NCI-H1092 treated with DMSO at 0.1 percent for 48 hours (cell line): ENCODE measurements at regions not wholly inside any gene's neighbourhood (a gene's known extent, or its start where the extent isn't known, plus 50 kb on each side); places are given as distances from the start of the nearest gene placed in this dataset.

Source experiments
- DNase-seq: peaks from one replicate; lab custom pipeline; 2025; lab: John Stamatoyannopoulos, UW

DNA sequence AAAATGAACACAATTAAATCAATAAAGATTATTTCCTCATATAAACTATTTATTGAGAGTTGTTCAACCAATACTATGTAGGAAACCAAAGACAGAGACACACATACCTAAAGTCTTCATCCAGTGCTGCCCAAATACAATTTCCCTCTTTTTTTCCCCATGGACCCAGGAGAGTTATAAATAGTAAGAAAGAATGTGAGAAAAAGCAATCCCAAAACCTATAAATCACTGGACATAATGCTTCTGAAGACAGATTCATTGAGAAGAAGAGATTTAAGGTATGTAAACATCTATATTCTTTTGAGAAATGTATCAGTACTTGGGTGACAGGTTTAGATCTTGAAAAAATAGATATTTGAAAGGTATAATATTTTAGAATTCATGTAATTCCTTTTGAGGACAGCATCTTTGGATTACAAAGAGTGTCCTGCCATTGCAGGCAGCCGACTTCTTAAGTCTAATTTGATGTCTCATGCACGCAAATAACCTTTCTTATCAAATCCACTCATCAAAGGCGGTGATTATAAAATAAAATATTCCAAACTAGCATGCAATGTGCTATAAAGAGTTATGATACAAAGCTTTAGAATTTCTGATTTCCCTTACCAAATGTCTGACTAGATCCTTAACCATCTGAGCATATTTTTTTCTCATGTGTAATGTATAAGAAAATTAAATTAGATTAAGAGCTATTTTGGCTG is 739.4 kb downstream of the LIG4 start:
- no peak for DNase-seq

GRCh38 chr13:107473253-107473652 is 742.1 kb downstream of the LIG4 start:
- DNase-seq: no peak

GRCh38 chr13:107466326-107467099 is 748.8 kb downstream of the LIG4 start:
- no peak for DNase-seq

DNA sequence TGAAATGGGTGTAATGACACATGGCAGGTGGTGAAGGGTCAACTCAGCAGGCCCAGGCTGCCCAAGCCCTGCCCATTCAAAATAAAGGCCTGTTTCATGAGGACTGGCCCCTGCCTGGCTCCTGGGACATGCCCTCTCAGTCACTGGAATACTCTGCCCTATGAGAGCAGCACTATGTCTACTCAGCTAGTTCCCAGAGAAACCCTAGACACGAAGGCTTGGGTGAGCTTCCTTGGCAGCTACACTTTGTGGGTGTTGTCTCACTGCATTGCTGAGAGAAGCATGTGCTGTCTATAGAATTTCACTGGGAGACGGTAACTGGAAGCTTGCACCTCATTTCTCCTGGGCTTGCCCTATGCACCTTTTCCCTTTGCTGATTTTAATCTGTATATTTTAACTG is 752.8 kb downstream of the LIG4 start:
- DNase-seq: no peak

DNA sequence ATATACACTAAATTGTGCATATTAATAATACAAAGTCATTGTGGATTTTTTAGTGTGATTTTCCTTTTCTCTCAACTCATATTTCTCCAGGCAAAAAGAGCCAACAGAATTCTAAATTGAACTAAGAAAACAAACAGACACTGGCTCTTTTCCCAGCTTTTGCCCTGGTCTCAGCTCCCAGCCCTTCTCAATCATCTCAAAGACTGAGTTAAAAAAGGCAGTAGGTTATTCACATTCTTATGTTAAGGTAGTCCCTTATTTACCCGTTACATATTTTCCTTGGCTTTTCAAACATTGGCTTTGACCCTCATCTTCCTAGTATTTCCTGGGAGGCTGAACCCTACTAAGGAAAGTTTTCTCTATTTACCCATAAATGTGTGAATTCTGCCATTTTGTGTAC is 753.6 kb downstream of the LIG4 start:
- peak; percentile 38 for DNase-seq

GRCh38 chr13:107459430-107459829 is 755.9 kb downstream of the LIG4 start:
- DNase-seq: no peak

GRCh38 chr13:107458269-107458668 is 757.1 kb downstream of the LIG4 start:
- no peak for DNase-seq

DNA sequence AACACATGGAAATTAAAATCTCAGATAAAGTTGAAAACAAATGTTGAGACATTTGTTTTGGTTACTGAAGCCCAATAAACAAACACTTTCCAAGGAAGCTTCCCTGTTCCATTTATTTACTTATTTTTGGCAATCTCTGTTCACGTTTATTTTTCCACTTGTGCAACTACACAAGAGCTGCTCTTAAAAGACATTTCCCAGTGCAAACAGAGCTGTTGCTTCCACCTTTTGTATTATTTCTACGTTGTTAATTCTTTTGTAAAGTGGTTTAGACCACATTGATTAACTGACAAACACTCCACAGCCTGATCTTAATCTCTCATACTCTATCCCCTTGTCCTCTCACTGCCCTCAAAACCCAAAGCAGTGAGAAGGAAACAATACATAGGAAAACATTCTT is 757.6 kb downstream of the LIG4 start:
- DNase-seq: peak; percentile 91

DNA sequence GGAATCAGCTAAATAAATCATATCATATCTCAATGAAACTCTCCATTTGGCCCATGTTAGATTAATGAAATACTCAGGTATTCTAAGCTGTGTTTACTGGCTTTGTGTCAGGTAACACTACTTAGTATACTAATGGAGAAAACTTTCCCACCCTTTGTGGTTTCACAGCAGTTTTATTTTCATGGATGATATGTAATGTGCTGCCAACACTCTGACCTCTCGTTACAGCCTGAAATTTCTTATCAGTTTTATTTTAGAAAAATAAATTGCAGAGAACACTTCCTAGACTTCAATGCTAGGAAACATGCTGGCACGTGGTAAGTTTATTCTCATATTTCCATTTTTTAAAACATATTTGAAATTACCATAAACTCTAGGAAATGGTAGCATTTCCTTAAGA is 758.9 kb downstream of the LIG4 start:
- DNase-seq: no peak

DNA sequence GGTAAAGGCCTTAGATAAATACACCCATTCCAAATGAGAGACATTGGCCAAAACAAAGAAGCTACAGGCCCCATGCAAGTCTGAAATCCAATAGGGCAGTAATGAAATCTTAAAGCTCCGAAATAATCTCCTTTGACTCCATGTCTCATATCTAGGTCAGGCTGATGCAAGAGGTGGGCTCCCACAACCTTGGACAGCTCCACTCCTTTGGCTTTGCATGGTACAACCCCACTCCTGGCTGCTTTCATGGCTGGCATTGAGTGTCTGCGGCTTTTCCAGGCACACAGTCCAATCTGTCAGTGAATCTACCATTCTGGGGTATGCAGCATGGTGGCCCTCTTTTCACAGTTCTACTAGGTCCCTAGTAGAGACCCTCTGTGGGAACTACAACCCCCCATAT is 762.5 kb downstream of the LIG4 start:
- DNase-seq: no peak

DNA sequence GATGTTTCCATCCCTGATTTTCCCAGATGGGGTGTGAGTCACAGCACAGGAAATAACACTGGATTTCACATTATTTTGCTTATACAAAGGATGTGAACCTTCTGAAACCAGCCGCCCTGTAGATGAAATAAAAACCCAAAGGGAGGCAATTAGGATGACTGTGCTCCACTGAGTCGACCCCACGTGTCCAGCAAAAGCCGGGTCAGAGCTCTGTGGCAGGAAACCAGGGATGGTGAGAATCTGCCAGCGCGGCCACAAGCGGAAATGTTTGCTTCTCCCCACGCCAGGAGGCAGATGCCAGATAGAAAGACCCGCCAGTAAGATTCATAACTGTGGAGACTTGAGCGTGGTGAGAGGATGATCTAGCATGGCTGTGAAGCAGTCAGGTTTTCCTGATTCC is 764.4 kb downstream of the LIG4 start:
- DNase-seq: no peak

DNA sequence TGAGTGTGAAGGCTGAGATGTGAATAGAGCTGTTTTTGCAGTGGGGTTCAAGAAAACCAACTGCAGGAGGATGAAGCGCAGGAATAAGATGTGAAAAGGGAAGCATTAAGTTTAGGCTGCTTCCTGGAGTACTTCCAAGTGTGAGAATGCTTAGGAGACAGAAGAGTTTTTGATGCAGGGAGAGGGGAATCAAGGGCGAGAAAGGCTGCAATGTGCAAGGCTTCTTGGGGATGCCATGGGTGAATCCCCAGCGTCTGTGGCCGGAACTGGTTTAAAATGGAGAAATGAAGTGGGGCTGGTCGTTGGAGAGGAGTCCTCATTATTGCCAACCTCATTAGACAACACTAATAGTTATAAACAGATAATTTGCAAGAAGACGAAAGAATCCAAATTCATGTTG is 764.9 kb downstream of the LIG4 start:
- DNase-seq: no peak

DNA sequence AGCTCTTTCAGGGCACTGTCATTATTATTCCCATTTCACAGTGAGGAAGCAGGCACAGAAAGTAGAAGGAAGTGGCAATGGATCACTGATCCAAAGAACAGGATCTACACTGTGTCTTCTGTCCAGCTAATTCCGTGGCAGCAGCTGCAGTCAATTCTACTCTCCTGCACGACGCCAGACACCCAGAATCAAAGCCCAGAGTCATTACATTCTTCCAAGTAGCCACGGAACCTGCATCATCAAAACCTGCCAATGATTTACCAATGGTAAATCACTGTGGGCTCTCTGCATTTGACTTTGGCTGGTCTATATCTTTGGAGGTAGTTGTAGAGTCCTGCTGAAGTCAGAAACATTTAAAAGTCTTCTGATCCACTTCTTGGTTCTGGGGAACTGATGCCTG is 767.7 kb downstream of the LIG4 start:
- no peak for DNase-seq

DNA sequence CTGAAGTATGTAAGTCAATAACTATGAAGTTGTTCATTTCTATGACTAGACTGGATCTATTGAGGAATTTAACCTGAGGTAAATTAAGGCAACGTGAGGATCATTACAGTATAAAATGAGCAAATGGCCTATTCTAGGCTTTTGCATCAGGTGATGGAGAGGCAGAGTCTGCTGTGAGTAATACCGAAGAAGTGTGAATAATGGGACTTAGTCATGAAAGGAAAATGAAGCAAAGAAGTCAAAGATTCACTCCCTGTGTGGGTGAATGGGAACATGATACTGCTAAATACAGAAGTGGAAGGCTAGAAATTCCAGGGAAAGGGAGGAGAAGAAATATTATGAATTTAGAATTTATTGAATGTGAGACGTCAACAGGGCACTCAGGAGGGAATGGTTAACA is 774.1 kb downstream of the LIG4 start:
- no peak for DNase-seq

DNA sequence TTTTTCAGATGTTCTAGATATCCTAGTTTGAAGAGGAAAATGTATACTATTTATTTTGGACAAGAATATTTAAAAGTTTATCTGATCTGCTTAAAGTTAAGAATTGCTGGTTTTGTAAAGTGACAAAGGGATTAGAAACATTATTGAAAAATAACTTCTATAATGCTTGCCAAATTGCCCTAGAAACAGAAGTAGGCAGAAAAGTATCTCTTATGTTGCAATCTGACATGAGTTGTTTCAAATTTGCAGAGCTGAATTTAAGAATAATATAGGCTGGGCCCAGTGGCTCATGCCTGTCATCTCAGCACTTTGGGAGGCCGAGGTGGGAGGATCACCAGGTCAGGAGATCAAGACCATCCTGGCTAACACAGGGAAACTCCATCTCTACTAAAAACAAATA is 777.1 kb downstream of the LIG4 start:
- DNase-seq: no peak

GRCh38 chr13:107434347-107434746 is 781.0 kb downstream of the LIG4 start:
- no peak for DNase-seq

GRCh38 chr13:107427536-107427935 is 787.8 kb downstream of the LIG4 start:
- DNase-seq: no peak

DNA sequence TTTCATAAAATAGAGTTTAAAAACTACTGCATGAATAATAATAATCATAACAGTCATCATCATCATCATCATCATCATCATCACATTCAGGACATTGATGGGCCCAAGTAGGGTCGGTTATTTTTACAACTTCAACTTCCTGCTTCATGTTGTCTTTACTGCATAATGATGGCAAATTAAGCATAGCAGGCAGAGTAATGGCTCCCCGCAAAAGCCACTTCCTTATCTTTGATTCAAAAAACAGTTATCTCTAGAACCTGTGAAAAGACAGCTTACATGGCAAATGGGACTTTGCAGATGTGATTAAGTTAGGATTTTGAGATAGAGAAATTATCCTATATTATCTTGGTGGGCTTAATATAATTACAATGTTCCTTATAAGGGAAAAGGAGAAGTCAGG is 792.9 kb downstream of the LIG4 start:
- no peak for DNase-seq

GRCh38 chr13:107421951-107422350 is 793.4 kb downstream of the LIG4 start:
- DNase-seq: no peak

DNA sequence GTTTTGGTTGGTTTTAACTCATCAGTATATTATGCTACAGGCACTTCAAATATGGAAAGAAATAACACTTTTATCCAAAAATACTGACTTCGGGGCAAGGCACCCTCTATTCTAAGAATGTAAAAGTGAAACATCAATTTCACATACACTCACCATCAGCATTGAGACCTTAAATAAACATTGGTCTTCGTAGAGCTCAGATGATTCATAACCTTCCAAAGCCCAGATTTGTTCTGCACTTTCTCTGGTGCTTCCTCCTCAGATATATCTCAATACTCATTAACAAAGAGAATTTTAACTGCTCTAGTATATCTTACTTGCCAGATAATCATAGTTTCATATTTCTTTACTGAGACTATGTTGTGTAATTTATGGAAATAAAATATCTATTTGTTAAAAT is 794.3 kb downstream of the LIG4 start:
- DNase-seq: no peak

- no peak for DNase-seq
Observed at GRCh38 chr13:107413005-107413404, 802.3 kb downstream of the LIG4 start.

GRCh38 chr13:107407074-107407473 is 808.3 kb downstream of the LIG4 start:
- DNase-seq: no peak

DNA sequence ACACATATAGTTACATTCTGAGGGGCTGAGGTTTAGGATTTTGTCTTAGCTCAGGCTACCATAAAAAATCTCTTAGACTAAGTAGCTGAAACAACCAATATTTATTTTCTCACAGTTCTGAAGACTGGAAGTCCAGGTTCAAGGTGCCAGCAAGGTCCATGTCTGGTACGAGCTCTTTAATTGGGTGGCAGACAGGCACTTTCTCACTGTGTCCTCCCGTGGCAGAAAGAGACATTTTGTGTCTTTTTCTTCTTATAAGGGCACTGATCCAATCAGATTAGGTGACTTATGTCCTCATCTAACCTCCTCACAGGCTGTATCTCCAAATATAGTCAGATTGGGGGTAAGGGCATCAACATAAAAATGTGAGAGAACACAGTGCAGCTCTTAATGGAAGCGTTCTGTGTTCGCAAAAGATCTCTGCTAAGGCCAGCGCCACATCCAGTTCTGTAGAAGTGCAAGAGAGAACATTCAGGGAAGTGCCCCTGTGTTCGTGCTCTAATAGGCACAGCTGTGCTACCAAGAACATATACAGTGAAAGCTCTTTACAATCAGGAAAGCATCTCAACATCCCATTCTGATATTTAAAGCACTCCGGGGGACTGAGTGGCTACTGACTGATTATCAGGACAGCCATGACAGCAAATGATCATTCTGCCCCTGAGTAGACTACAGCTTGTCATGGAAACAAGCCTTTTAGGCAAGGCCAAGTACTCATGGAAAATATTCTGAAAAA is 819.2 kb downstream of the LIG4 start:
- peak; percentile 22 for DNase-seq
